ENCODE measurements at regions not wholly inside any gene's neighbourhood (a gene's known extent, or its start where the extent isn't known, plus 50 kb on each side); places are given as distances from the start of the nearest gene placed in this dataset.

GRCh38 chr9:18073002-18073401 lies 401.0 kb upstream of the ADAMTSL1 start:
- DNase-seq (ENCODE audit: low read depth in 2 of 2): no peak

GRCh38 chr9:18074041-18074440 lies 399.9 kb upstream of the ADAMTSL1 start:
- no peak for DNase-seq (ENCODE audit: low read depth in 2 of 2)

- no peak for DNase-seq (ENCODE audit: low read depth in 2 of 2)
These were observed 398.6 kb upstream of the ADAMTSL1 start for GRCh38 chr9:18075253-18075952.

- no peak for DNase-seq (ENCODE audit: low read depth in 2 of 2)
These were observed 395.8 kb upstream of the ADAMTSL1 start for GRCh38 chr9:18077941-18078678.

GRCh38 chr9:18092138-18092537 lies 381.8 kb upstream of the ADAMTSL1 start:
- no peak for DNase-seq (ENCODE audit: low read depth in 2 of 2)

GRCh38 chr9:18106006-18106560 lies 367.9 kb upstream of the ADAMTSL1 start:
- no peak for DNase-seq (ENCODE audit: low read depth in 2 of 2)

- no peak for DNase-seq (ENCODE audit: low read depth in 2 of 2)
These were observed 364.3 kb upstream of the ADAMTSL1 start for GRCh38 chr9:18109675-18110074.

- DNase-seq (ENCODE audit: low read depth in 2 of 2): no peak
These were observed 362.8 kb upstream of the ADAMTSL1 start for GRCh38 chr9:18111146-18111545.

- no peak for DNase-seq (ENCODE audit: low read depth in 2 of 2)
These were observed 359.1 kb upstream of the ADAMTSL1 start for GRCh38 chr9:18114559-18115475.

GRCh38 chr9:18118268-18118667 lies 355.7 kb upstream of the ADAMTSL1 start:
- no peak for DNase-seq (ENCODE audit: low read depth in 2 of 2)

- no peak for DNase-seq (ENCODE audit: low read depth in 2 of 2)
These were observed 351.8 kb upstream of the ADAMTSL1 start for GRCh38 chr9:18122171-18122570.

GRCh38 chr9:18124760-18125159 lies 349.2 kb upstream of the ADAMTSL1 start:
- no peak for DNase-seq (ENCODE audit: low read depth in 2 of 2)

GRCh38 chr9:18126831-18127498 lies 347.0 kb upstream of the ADAMTSL1 start:
- DNase-seq (ENCODE audit: low read depth in 2 of 2): no peak

- no peak for DNase-seq (ENCODE audit: low read depth in 2 of 2)
These were observed 346.5 kb upstream of the ADAMTSL1 start for GRCh38 chr9:18127499-18127875.

GRCh38 chr9:18129809-18130334 lies 344.1 kb upstream of the ADAMTSL1 start:
- DNase-seq (ENCODE audit: low read depth in 2 of 2): no peak

- DNase-seq (ENCODE audit: low read depth in 2 of 2): no peak
These were observed 337.5 kb upstream of the ADAMTSL1 start for GRCh38 chr9:18136354-18136994.

- no peak for DNase-seq (ENCODE audit: low read depth in 2 of 2)
These were observed 336.1 kb upstream of the ADAMTSL1 start for GRCh38 chr9:18137815-18138214.

GRCh38 chr9:18138656-18139055 lies 335.3 kb upstream of the ADAMTSL1 start:
- DNase-seq (ENCODE audit: low read depth in 2 of 2): no peak

GRCh38 chr9:18141681-18142080 lies 332.3 kb upstream of the ADAMTSL1 start:
- no peak for DNase-seq (ENCODE audit: low read depth in 2 of 2)

- no peak for DNase-seq (ENCODE audit: low read depth in 2 of 2)
These were observed 330.7 kb upstream of the ADAMTSL1 start for GRCh38 chr9:18143073-18143745.
